Heart left ventricle (tissue), 16 donors: ENCODE measurements at regions not wholly inside any gene's neighbourhood (a gene's known extent, or its start where the extent isn't known, plus 50 kb on each side); places are given as distances from the start of the nearest gene placed in this dataset.

Experiments used
- ATAC-seq, 4 donors: fragments of 200-7000 bp; cut with Tn5 transposase; one replicate each; pipeline ENCODE4 v1.9.1; 2020 to 2022; ENCODE audit warnings: moderate library complexity in 4 of 4, mild to moderate bottlenecking in 3 of 4, moderate number of reproducible peaks in 1 of 4
- DNase-seq, 5 donors: peaks; one replicate each; pipeline ENCODE4 v3.0.0-alpha.2; 2020
- H3K27ac ChIP-seq, 12 donors: fragments of 200-600 bp; sonication (generic) in 4 of 12; one replicate each; pipeline versions ENCODE4 v1.5.0 to v1.8.0; 2016 to 2022; ENCODE audit warnings: mild to moderate bottlenecking in 2 of 12
- H3K27me3 ChIP-seq, 9 donors: fragments of 200-600 bp; sonication (generic) in 2 of 9; one replicate each; pipeline versions ENCODE4 v1.5.1 to v1.8.0; 2016 to 2022; ENCODE audit warnings: mild to moderate bottlenecking in 3 of 9
- H3K36me3 ChIP-seq, 9 donors: fragments of 200-600 bp; sonication (generic) in 2 of 9; one replicate each; pipeline versions ENCODE4 v1.5.0 to v1.8.0; 2018 to 2022; ENCODE audit warnings: mild to moderate bottlenecking in 2 of 9
- H3K4me1 ChIP-seq, 12 donors: fragments of 200-600 bp; sonication (generic) in 4 of 12; one replicate each; pipeline versions ENCODE4 v1.5.0 to v1.8.0; 2016 to 2022; ENCODE audit warnings: mild to moderate bottlenecking in 3 of 12
- H3K4me3 ChIP-seq, 12 donors: fragments of 200-600 bp; sonication (generic) in 4 of 12; one replicate each; pipeline versions ENCODE4 v1.5.0 to v1.8.0; 2017 to 2022; ENCODE audit warnings: mild to moderate bottlenecking in 9 of 12, moderate library complexity in 4 of 12
- H3K9me3 ChIP-seq, 12 donors: fragments of 200-600 bp; sonication (generic) in 4 of 12; one replicate each; pipeline versions ENCODE4 v1.5.0 to v1.8.0; 2016 to 2022; ENCODE audit warnings: mild to moderate bottlenecking in 1 of 12
- POLR2A ChIP-seq, 2 donors: fragments of 450-650 bp; IDR thresholded peaks; one replicate each; pipeline ENCODE4 v1.6.1; 2017; ENCODE audit warnings: antibody characterized with exemption in 2 of 2, mild to moderate bottlenecking in 2 of 2, moderate library complexity in 2 of 2
- WGBS, 4 donors: extraction: QIAGEN DNeasy Blood & Tissue Kit in 2 of 4; methylation state at CpG; one replicate each; pipeline versions ENCODE4 v1.1.5 to v1.1.7; 2013 to 2018; 5-methylcytosine and 5-hydroxymethylcytosine counted together
- intact Hi-C, 10 donors: fragments of 100-400 bp; cut with DNase I; formaldehyde crosslinking; loops; one replicate each; pipeline versions ENCODE4 v1.11.1 to v1.14.2; 2022
- TF ChIP-seq, protein P1 (sequence below), 12 donors: fragments of 200-600 bp; sonication (generic) in 4 of 12; IDR thresholded peaks; one replicate each; pipeline versions ENCODE4 v1.5.0 to v1.8.0; 2018 to 2022; ENCODE audit warnings: antibody characterized with exemption in 12 of 12, mild to moderate bottlenecking in 5 of 12
- donor health status: ischemic (EF 13 %, LVEDD 7.1; RV severe dilation, severe dysfunction).
- donor health status: healthy with polysubstance abuse.
- donor health status: DM: no; HTN: yes; CAD: no.
- donor health status: DM: no; HTN: no; CAD: no.
- donor health status: ischemic (EF 25% LVEDD 6.9; RV normal size, moderate dysfunction).
- donor health status: ischemic (EF 25% LVEDD 5.7; RV mildly dilated, moderate dysfunction).
- donor health status: healthy.
- donor health status: DM: yes; HTN: yes; CAD: no.
- donor health status: ischemic (EF 35%, LVEDD 5.7; RV mildly dilated, moderate dysfunction).
- donor health status: nonischemic (EF 11% LVEDD 7.7; RV severe dilation, severe dysfunction).
- donor health status: DM: yes; HTN: yes; CAD: no.
- donor health status: PGD.
- donor health status: ischemic (EF 29% LVEDD 5.4; RV normal size, mild dysfunction).
- donor health status: nonischemic (EF 23%, LVEDD 6.1; RV moderate dilation, normal function).

DNA sequence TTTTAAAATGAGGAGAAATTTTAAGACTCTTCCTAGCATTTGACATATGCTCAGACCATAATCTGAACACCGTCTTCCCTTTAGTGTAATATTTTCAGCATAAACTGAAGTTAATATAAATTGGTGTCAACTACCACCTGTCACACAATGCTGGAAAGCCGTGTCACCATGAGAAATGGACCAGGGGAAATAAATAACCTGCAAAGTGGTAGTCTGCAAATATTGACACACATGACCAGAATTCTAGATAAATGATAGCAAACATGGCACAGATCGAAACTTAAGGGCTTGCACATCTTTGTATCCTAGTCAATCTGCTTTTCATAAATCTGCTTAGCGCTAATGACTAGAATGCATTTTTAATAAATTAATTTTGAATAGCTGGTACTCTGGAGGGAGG is 191.9 kb downstream of the CD83 start:
- Histone ChIP-seq H3K9me3 (no peaks in the 10 kb centered on the region), H3K4me1 (peaks cover 0 to 8% (median 0%) of the 10 kb centered on the region in 12 donors), H3K27me3 (no peaks in the 10 kb centered on the region), H3K27ac (no peak overlapping the region), H3K36me3 (no peaks in the 10 kb centered on the region), H3K4me3 (no peak overlapping the region)
- DNase-seq = no peak
- intact Hi-C loops = no loop called here
- WGBS, 4 donors = 96 to 98% (median 98%) methylated on average over 4 of the region's 4 CpGs
- TF ChIP-seq, protein P1, sequence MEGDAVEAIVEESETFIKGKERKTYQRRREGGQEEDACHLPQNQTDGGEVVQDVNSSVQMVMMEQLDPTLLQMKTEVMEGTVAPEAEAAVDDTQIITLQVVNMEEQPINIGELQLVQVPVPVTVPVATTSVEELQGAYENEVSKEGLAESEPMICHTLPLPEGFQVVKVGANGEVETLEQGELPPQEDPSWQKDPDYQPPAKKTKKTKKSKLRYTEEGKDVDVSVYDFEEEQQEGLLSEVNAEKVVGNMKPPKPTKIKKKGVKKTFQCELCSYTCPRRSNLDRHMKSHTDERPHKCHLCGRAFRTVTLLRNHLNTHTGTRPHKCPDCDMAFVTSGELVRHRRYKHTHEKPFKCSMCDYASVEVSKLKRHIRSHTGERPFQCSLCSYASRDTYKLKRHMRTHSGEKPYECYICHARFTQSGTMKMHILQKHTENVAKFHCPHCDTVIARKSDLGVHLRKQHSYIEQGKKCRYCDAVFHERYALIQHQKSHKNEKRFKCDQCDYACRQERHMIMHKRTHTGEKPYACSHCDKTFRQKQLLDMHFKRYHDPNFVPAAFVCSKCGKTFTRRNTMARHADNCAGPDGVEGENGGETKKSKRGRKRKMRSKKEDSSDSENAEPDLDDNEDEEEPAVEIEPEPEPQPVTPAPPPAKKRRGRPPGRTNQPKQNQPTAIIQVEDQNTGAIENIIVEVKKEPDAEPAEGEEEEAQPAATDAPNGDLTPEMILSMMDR (IDR thresholded peaks at IDR 0.05) = no peak
- no peak for TF ChIP-seq POLR2A (IDR thresholded peaks at IDR 0.05)
- ATAC-seq = no peak

DNA sequence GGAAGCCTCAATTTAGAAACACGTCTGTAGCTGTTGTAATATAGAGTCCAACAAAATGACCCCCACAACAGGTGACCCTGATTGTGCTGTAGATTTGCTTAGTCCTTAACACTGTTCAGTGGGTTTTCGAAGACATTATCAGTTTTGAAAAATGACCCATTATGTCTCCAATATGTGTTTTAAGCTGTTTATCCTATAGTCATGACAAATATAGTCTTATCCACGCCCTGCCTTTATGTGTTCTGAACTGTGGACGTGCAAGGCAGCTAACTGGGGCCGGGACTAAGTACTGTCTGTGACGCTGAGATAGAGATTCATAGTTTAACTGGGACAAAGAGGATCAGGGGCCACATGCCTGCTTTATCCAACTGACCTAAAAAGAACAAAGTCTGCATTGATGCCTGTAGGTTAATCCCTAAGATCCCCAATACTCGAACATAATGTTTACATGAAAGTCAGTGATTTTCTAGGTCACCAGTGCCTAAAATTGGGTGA is 192.4 kb downstream of the CD83 start:
- Histone ChIP-seq H3K4me1 (peaks cover 0 to 8% (median 0%) of the 10 kb centered on the region in 12 donors), H3K36me3 (no peaks in the 10 kb centered on the region), H3K9me3 (no peaks in the 10 kb centered on the region), H3K4me3 (no peak overlapping the region), H3K27ac (no peak overlapping the region), H3K27me3 (no peaks in the 10 kb centered on the region)
- no peak for TF ChIP-seq POLR2A (IDR thresholded peaks at IDR 0.05)
- TF ChIP-seq, protein P1 (IDR thresholded peaks at IDR 0.05) = no peak
- ATAC-seq = no peak
- DNase-seq = no peak
- WGBS, 4 donors = 85 to 91% (median 88%) methylated on average over 7 of the region's 7 CpGs
- intact Hi-C loops = no loop called here

DNA sequence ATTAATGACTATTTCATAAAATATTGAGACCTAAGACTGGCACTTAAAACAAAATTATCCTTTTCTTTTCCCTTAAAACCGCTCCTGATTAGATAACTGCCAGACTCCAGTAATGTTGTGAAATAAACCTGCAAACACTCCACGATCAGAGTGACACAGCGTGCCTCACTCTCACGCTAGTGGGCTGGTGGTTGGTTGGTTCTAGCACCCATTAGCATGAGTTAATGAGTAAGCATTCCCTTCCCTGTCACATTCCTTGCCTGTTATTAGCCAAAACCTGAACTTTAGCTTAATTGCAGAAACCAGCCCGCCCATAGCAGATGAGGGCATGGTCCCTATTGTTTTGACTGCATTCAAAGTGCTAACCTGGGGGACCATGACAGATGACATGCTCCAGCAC is 193.4 kb downstream of the CD83 start:
- Histone ChIP-seq H3K4me1 (peaks cover 0 to 3% (median 0%) of the 10 kb centered on the region in 12 donors), H3K4me3 (no peak overlapping the region), H3K27me3 (no peaks in the 10 kb centered on the region), H3K36me3 (no peaks in the 10 kb centered on the region), H3K27ac (no peak overlapping the region), H3K9me3 (no peaks in the 10 kb centered on the region)
- WGBS, 4 donors = 86 to 96% (median 89%) methylated on average over 5 of the region's 5 CpGs
- DNase-seq (no peak), ATAC-seq (no peak)
- TF ChIP-seq POLR2A (IDR thresholded peaks at IDR 0.05) = no peak
- TF ChIP-seq, protein P1 (IDR thresholded peaks at IDR 0.05) = no peak
- intact Hi-C loops = no loop called here

DNA sequence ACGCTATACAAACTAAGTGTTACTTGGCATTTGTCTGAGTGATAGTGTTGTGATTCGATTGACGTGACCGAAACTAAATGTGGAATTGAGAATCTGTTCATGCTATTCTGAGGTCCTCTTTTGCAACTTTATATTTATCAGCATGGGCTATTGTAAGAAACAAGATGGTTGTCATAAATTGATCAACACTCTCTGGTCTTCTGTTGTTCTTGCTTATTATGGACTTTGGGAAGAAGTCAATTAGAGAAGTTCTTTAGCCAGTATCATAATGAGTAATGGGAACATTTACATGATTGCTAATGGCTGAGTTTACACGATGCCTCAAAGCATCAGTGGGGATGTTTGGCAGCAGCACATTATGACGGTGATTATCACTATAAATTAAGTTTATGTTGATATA is 195.0 kb downstream of the CD83 start:
- Histone ChIP-seq H3K27ac (no peak overlapping the region), H3K9me3 (no peaks in the 10 kb centered on the region), H3K27me3 (no peaks in the 10 kb centered on the region), H3K4me3 (no peak overlapping the region), H3K36me3 (no peaks in the 10 kb centered on the region), H3K4me1 (no peaks in the 10 kb centered on the region)
- DNase-seq = no peak
- TF ChIP-seq, protein P1 (IDR thresholded peaks at IDR 0.05) = no peak
- no peak for TF ChIP-seq POLR2A (IDR thresholded peaks at IDR 0.05)
- no peak for ATAC-seq
- intact Hi-C loops = no loop called here
- WGBS, 4 donors = 90 to 96% (median 93%) methylated on average over 6 of the region's 6 CpGs
